PC-3 (cell line): ENCODE measurements at regions not wholly inside any gene's neighbourhood (a gene's known extent, or its start where the extent isn't known, plus 50 kb on each side); places are given as distances from the start of the nearest gene placed in this dataset.

Experiments used
- ATAC-seq: fragments of 200-7000 bp; cut with Tn5 transposase; 2 replicates; pipeline ENCODE4 v1.9.1; 2020; ENCODE audit warnings: mild to moderate bottlenecking, moderate library complexity
- BruUV-seq: library from RNA; stranded (reverse); fragments of 400-500 nt; replicated peaks from 2 replicates; lab custom pipeline; 2021; lab: Mats Ljungman, UMichigan
- CTCF ChIA-PET: fragments of 300-600 bp; sonication (Branson Sonifier 250); formaldehyde crosslinking; loops from one replicate; lab custom pipeline; 2022; ENCODE audit warnings: antibody characterized with exemption; lab: Charles Lee
- POLR2A ChIA-PET: fragments of 300-600 bp; sonication (Branson Sonifier 250); formaldehyde crosslinking; loops from one replicate; lab custom pipeline; 2022; ENCODE audit warnings: antibody characterized with exemption; ENCODE audit not compliant: unreplicated experiment; lab: Charles Lee
- DNase-seq: peaks from one replicate; pipeline ENCODE4 v3.0.0-alpha.2; 2015
- H2AFZ ChIP-seq: fragments of 300-600 bp; sonication (generic); 2 replicates; pipeline ENCODE4 v1.6.0; 2016; ENCODE audit warnings: antibody characterized with exemption, low read length
- H3F3A ChIP-seq: fragments of 300-600 bp; sonication (generic); one replicate; pipeline ENCODE4 v1.6.0; 2017; ENCODE audit warnings: antibody characterized with exemption, low read length, control low read depth, mild to moderate bottlenecking; ENCODE audit not compliant: unreplicated experiment
- H3K27ac ChIP-seq: fragments of 300-600 bp; sonication (generic); 2 replicates; pipeline ENCODE4 v1.5.1; 2016; ENCODE audit warnings: mild to moderate bottlenecking, low read length
- H3K27me3 ChIP-seq: fragments of 300-600 bp; sonication (generic); 2 replicates; pipeline ENCODE4 v1.6.1; 2016; ENCODE audit warnings: low read length, mixed read lengths
- H3K36me3 ChIP-seq: fragments of 300-600 bp; sonication (generic); 2 replicates; pipeline ENCODE4 v1.6.1; 2016; ENCODE audit warnings: low read depth, mixed run types, low read length, mixed read lengths
- H3K4me1 ChIP-seq: fragments of 300-600 bp; sonication (generic); 2 replicates; pipeline ENCODE4 v1.5.1; 2016; ENCODE audit warnings: low read length; ENCODE audit not compliant: insufficient read depth
- H3K4me2 ChIP-seq: fragments of 300-600 bp; sonication (generic); 2 replicates; pipeline ENCODE4 v1.6.0; 2016; ENCODE audit warnings: low read length
- H3K4me3 ChIP-seq: fragments of 300-600 bp; sonication (generic); 2 replicates; pipeline ENCODE4 v1.5.1; 2016; ENCODE audit warnings: mild to moderate bottlenecking, low read length, mixed read lengths
- H3K79me2 ChIP-seq: fragments of 300-600 bp; sonication (generic); 2 replicates; pipeline ENCODE4 v1.6.1; 2017; ENCODE audit warnings: low read length, mixed read lengths
- H3K9ac ChIP-seq: fragments of 300-600 bp; sonication (generic); 2 replicates; pipeline ENCODE4 v1.6.0; 2016; ENCODE audit warnings: mild to moderate bottlenecking, low read length
- H3K9me2 ChIP-seq: fragments of 300-600 bp; sonication (generic); replicated peaks from 2 replicates; pipeline ENCODE4 v1.6.1; 2016; ENCODE audit warnings: mixed run types, low read length, mixed read lengths
- H3K9me3 ChIP-seq: fragments of 300-600 bp; sonication (generic); 2 replicates; pipeline ENCODE4 v1.6.1; 2016; ENCODE audit warnings: low read length, mixed read lengths
- H4K20me1 ChIP-seq: fragments of 300-600 bp; sonication (generic); 2 replicates; pipeline ENCODE4 v1.6.1; 2016; ENCODE audit warnings: low read length, mixed read lengths
- CTCF ChIP-seq: fragments of 300-600 bp; sonication (generic); conservative IDR thresholded peaks from 2 replicates; pipeline ENCODE4 v1.5.1; 2017; ENCODE audit warnings: antibody characterized with exemption, low read depth, mild to moderate bottlenecking, low read length
- EZH2 ChIP-seq: fragments of 300-600 bp; sonication (generic); IDR thresholded peaks from one replicate; pipeline ENCODE4 v1.6.1; 2017; ENCODE audit warnings: antibody characterized with exemption, mild to moderate bottlenecking, low read length; ENCODE audit not compliant: unreplicated experiment
- EZH2phosphoT487 ChIP-seq: fragments of 300-600 bp; sonication (generic); IDR thresholded peaks from 2 replicates; pipeline ENCODE4 v1.6.1; 2018; ENCODE audit warnings: mild to moderate bottlenecking, antibody characterized with exemption, low read length, borderline replicate concordance
- intact Hi-C: fragments of 100-400 bp; cut with micrococcal nuclease; formaldehyde crosslinking; loops from 2 replicates; pipeline ENCODE4 v1.9.0; 2023

GRCh38 chr2:71926876-71927756 lies 220.5 kb downstream of the CYP26B1 start:
- ChIA-PET POLR2A (no interaction called here), CTCF (interaction anchor here (0.6 kb wide), 1 partner anchor 223 kb away, joined by 4 read pairs; no protein-coding TSS in a partner anchor)
- no peak overlapping the region for H3K9ac ChIP-seq
- no TSS peak for BruUV-seq
- ATAC-seq, result no peak
- H3K4me2 ChIP-seq, result no peak overlapping the region
- DNase-seq, result no peak
- intact Hi-C loops, result loop anchor here (10.0 kb wide), 1 partner anchor 382 kb away; no protein-coding TSS in a partner anchor
- no peak overlapping the region for H3K4me3 ChIP-seq
- H3K9me3 ChIP-seq, result no peaks in the 10 kb centered on the region
- H3K4me1 ChIP-seq, result peaks cover 11% of the 10 kb centered on the region
- no peaks in the 10 kb centered on the region for H3K9me2 ChIP-seq
- H3K27ac ChIP-seq, result no peak overlapping the region
- H2AFZ ChIP-seq, result no peak overlapping the region
- H3K27me3 ChIP-seq, result no peaks in the 10 kb centered on the region
- no peaks in the 10 kb centered on the region for H4K20me1 ChIP-seq
- H3K36me3 ChIP-seq, result no peaks in the 10 kb centered on the region
- TF ChIP-seq EZH2phosphoT487, result no peak
- no peak for TF ChIP-seq CTCF
- TF ChIP-seq EZH2, result no peak
- no peaks in the 10 kb centered on the region for H3F3A ChIP-seq
- H3K79me2 ChIP-seq, result no peaks in the 10 kb centered on the region

GRCh38 chr2:71926089-71926447 lies 221.6 kb downstream of the CYP26B1 start:
- H3K27me3 ChIP-seq, result no peaks in the 10 kb centered on the region
- H3F3A ChIP-seq, result no peaks in the 10 kb centered on the region
- H3K36me3 ChIP-seq, result no peaks in the 10 kb centered on the region
- intact Hi-C loops, result loop anchor here (10.0 kb wide), 1 partner anchor 381 kb away; no protein-coding TSS in a partner anchor
- ChIA-PET CTCF (no interaction called here), POLR2A (no interaction called here)
- no peaks in the 10 kb centered on the region for H4K20me1 ChIP-seq
- H3K27ac ChIP-seq, result no peak overlapping the region
- H3K4me2 ChIP-seq, result no peak overlapping the region
- no peak overlapping the region for H2AFZ ChIP-seq
- H3K9me3 ChIP-seq, result no peaks in the 10 kb centered on the region
- DNase-seq (no peak), ATAC-seq (no peak)
- no TSS peak for BruUV-seq
- TF ChIP-seq EZH2 (no peak), EZH2phosphoT487 (no peak), CTCF (no peak)
- H3K79me2 ChIP-seq, result no peaks in the 10 kb centered on the region
- no peak overlapping the region for H3K4me3 ChIP-seq
- no peak overlapping the region for H3K9ac ChIP-seq
- H3K4me1 ChIP-seq, result peaks cover 11% of the 10 kb centered on the region
- no peaks in the 10 kb centered on the region for H3K9me2 ChIP-seq
